ENCODE measurements at regions not wholly inside any gene's neighbourhood (a gene's known extent, or its start where the extent isn't known, plus 50 kb on each side); places are given as distances from the start of the nearest gene placed in this dataset.

DNA sequence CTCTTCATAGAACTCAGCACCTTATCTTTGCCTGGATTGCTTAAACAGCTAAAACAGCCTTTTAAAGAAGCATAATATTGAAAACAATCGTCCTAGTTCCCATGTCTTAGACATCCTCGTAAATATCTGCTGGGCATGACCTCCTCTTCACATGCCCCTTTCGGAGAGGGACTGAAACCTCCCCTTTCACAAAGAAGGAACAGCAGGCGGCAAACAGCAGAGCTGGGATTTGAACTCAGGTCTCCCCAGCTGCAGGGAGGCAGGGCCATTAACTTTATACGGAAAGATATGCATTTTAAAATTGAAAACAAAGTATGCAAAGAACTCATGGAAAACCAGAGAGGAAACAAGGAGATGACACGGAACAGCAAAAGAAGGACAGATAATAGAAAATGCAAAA lies 249.9 kb downstream of the FOXL1 start:
- Histone ChIP-seq H3K4me2 (ENCODE audit: low read length) (no peak overlapping the region), H3K79me2 (ENCODE audit: insufficient read depth, low read length) (no peaks in the 10 kb centered on the region), H3K27ac (ENCODE audit: low read depth, low read length) (no peak overlapping the region), H3K36me3 (ENCODE audit: insufficient read depth, low read length) (no peaks in the 10 kb centered on the region), H3K9ac (ENCODE audit: low read length) (no peak overlapping the region), H3K4me1 (ENCODE audit: insufficient read depth, low read length) (peaks cover 42% of the 10 kb centered on the region), H4K20me1 (ENCODE audit: insufficient read depth, low read length) (no peaks in the 10 kb centered on the region), H2AFZ (ENCODE audit: low read depth, low read length) (no peak overlapping the region), H3K4me3 (ENCODE audit: insufficient read depth, low read depth, low read length) (no peak overlapping the region), H3K27me3 (ENCODE audit: insufficient read depth, low read length) (no peaks in the 10 kb centered on the region), H3K9me3 (ENCODE audit: insufficient read depth, low read depth, low read length) (no peaks in the 10 kb centered on the region)
- no peak overlapping the region for H3K27ac Mint-ChIP-seq (ENCODE audit: unreplicated experiment)
- TF ChIP-seq, protein P1, sequence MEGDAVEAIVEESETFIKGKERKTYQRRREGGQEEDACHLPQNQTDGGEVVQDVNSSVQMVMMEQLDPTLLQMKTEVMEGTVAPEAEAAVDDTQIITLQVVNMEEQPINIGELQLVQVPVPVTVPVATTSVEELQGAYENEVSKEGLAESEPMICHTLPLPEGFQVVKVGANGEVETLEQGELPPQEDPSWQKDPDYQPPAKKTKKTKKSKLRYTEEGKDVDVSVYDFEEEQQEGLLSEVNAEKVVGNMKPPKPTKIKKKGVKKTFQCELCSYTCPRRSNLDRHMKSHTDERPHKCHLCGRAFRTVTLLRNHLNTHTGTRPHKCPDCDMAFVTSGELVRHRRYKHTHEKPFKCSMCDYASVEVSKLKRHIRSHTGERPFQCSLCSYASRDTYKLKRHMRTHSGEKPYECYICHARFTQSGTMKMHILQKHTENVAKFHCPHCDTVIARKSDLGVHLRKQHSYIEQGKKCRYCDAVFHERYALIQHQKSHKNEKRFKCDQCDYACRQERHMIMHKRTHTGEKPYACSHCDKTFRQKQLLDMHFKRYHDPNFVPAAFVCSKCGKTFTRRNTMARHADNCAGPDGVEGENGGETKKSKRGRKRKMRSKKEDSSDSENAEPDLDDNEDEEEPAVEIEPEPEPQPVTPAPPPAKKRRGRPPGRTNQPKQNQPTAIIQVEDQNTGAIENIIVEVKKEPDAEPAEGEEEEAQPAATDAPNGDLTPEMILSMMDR (IDR thresholded peaks at IDR 0.05; ENCODE audit: insufficient read depth, low read depth, low read length), result no peak
- TF ChIP-seq EZH2 (IDR thresholded peaks at IDR 0.05; ENCODE audit: insufficient read depth, low read length), result no peak
- peaks cover 5% of the 10 kb centered on the region for H3K4me1 Mint-ChIP-seq (ENCODE audit: low read depth, unreplicated experiment)
- H3K36me3 Mint-ChIP-seq (ENCODE audit: low read depth, unreplicated experiment), result no peaks in the 10 kb centered on the region
- no peak for DNase-seq (ENCODE audit: low read depth)
- H3K9me3 Mint-ChIP-seq (ENCODE audit: unreplicated experiment), result no peaks in the 10 kb centered on the region
- no peak overlapping the region for H3K4me3 Mint-ChIP-seq (ENCODE audit: unreplicated experiment)
- H3K27me3 Mint-ChIP-seq (ENCODE audit: low read depth, unreplicated experiment), result peaks cover 51% of the 10 kb centered on the region
- no peak for FAIRE-seq

DNA sequence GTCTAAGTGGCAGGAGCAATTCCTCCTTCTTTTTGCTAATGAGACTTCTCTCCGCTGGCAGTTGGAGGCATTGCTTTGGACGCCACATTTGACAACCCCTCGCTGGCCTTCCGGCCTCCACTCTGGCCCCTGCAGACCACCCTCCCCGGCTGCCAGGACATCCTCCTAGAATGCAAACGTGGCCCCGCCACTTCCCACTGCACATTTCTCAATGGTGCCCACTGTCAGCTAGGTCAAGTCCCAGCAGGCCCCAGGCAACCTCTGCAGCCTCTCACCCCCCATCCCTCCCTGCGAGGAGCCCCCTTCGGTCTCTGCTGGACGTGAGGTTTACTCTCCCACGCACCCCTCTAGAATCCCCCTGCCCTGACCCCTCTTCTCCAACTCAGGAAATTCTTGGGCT lies 250.3 kb downstream of the FOXL1 start:
- Mint-ChIP-seq H3K36me3 (ENCODE audit: low read depth, unreplicated experiment) (no peaks in the 10 kb centered on the region), H3K4me1 (ENCODE audit: low read depth, unreplicated experiment) (peaks cover 9% of the 10 kb centered on the region), H3K4me3 (ENCODE audit: unreplicated experiment) (no peak overlapping the region), H3K9me3 (ENCODE audit: unreplicated experiment) (no peaks in the 10 kb centered on the region), H3K27me3 (ENCODE audit: low read depth, unreplicated experiment) (peaks cover 53% of the 10 kb centered on the region), H3K27ac (ENCODE audit: unreplicated experiment) (no peak overlapping the region)
- no peak overlapping the region for H2AFZ ChIP-seq (ENCODE audit: low read depth, low read length)
- H4K20me1 ChIP-seq (ENCODE audit: insufficient read depth, low read length), result no peaks in the 10 kb centered on the region
- TF ChIP-seq EZH2 (IDR thresholded peaks at IDR 0.05; ENCODE audit: insufficient read depth, low read length), result no peak
- TF ChIP-seq, protein P1 (IDR thresholded peaks at IDR 0.05; ENCODE audit: insufficient read depth, low read depth, low read length), result no peak
- H3K36me3 ChIP-seq (ENCODE audit: insufficient read depth, low read length), result no peaks in the 10 kb centered on the region
- no peak overlapping the region for H3K4me3 ChIP-seq (ENCODE audit: insufficient read depth, low read depth, low read length)
- H3K4me2 ChIP-seq (ENCODE audit: low read length), result no peak overlapping the region
- no peaks in the 10 kb centered on the region for H3K9me3 ChIP-seq (ENCODE audit: insufficient read depth, low read depth, low read length)
- DNase-seq (ENCODE audit: low read depth) (no peak), FAIRE-seq (no peak)
- H3K79me2 ChIP-seq (ENCODE audit: insufficient read depth, low read length), result no peaks in the 10 kb centered on the region
- peaks cover 37% of the 10 kb centered on the region for H3K4me1 ChIP-seq (ENCODE audit: insufficient read depth, low read length)
- no peak overlapping the region for H3K27ac ChIP-seq (ENCODE audit: low read depth, low read length)
- no peak overlapping the region for H3K9ac ChIP-seq (ENCODE audit: low read length)
- H3K27me3 ChIP-seq (ENCODE audit: insufficient read depth, low read length), result no peaks in the 10 kb centered on the region

DNA sequence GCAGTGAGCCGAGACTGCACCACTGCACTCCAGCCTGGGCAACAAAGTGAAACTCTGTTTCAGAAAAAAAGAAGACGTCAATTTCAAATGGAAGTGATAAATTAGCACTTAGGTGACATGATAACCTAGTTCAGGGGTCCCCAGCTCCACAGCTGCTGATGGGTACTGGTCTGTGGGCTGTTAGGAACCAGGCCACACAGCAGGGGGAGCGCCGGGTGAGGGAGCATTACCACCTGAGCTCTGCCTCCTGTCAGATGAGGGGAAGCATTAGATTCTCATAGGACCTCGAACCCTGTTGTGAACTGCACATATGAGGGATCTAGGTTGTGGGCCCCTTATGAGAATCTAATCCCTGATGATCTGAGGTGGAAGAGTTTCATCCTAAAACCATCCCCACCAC lies 253.0 kb downstream of the FOXL1 start:
- Mint-ChIP-seq H3K9me3 (ENCODE audit: unreplicated experiment) (no peaks in the 10 kb centered on the region), H3K27ac (ENCODE audit: unreplicated experiment) (no peak overlapping the region), H3K4me1 (ENCODE audit: low read depth, unreplicated experiment) (peaks cover 12% of the 10 kb centered on the region), H3K27me3 (ENCODE audit: low read depth, unreplicated experiment) (peaks cover 41% of the 10 kb centered on the region), H3K4me3 (ENCODE audit: unreplicated experiment) (no peak overlapping the region), H3K36me3 (ENCODE audit: low read depth, unreplicated experiment) (no peaks in the 10 kb centered on the region)
- Histone ChIP-seq H3K27ac (ENCODE audit: low read depth, low read length) (no peak overlapping the region), H4K20me1 (ENCODE audit: insufficient read depth, low read length) (no peaks in the 10 kb centered on the region), H3K27me3 (ENCODE audit: insufficient read depth, low read length) (no peaks in the 10 kb centered on the region), H2AFZ (ENCODE audit: low read depth, low read length) (no peak overlapping the region), H3K9ac (ENCODE audit: low read length) (no peak overlapping the region), H3K36me3 (ENCODE audit: insufficient read depth, low read length) (no peaks in the 10 kb centered on the region), H3K79me2 (ENCODE audit: insufficient read depth, low read length) (no peaks in the 10 kb centered on the region), H3K4me3 (ENCODE audit: insufficient read depth, low read depth, low read length) (no peak overlapping the region), H3K4me2 (ENCODE audit: low read length) (no peak overlapping the region), H3K4me1 (ENCODE audit: insufficient read depth, low read length) (peaks cover 15% of the 10 kb centered on the region), H3K9me3 (ENCODE audit: insufficient read depth, low read depth, low read length) (no peaks in the 10 kb centered on the region)
- no peak for TF ChIP-seq EZH2 (IDR thresholded peaks at IDR 0.05; ENCODE audit: insufficient read depth, low read length)
- TF ChIP-seq, protein P1 (IDR thresholded peaks at IDR 0.05; ENCODE audit: insufficient read depth, low read depth, low read length), result no peak
- DNase-seq (ENCODE audit: low read depth), result no peak
- FAIRE-seq, result no peak

Data from astrocyte (in vitro differentiated cells and primary cell).